Panc1 (cell line): ENCODE measurements at regions not wholly inside any gene's neighbourhood (a gene's known extent, or its start where the extent isn't known, plus 50 kb on each side); places are given as distances from the start of the nearest gene placed in this dataset.

Experiments
- ATAC-seq: fragments of 200-7000 bp; cut with Tn5 transposase; 2 replicates; pipeline ENCODE4 v1.9.1; 2020; ENCODE audit warnings: mild to moderate bottlenecking, moderate library complexity
- BruUV-seq: library from RNA; stranded (reverse); fragments of 400-500 nt; replicated peaks from 2 replicates; lab custom pipeline; 2021; lab: Mats Ljungman, UMichigan
- CTCF ChIA-PET: fragments of 300-600 bp; sonication (Branson Sonifier 250); formaldehyde crosslinking; loops from one replicate; lab custom pipeline; 2022; ENCODE audit warnings: antibody characterized with exemption; lab: Charles Lee
- POLR2A ChIA-PET: fragments of 300-600 bp; sonication (Branson Sonifier 250); formaldehyde crosslinking; loops from one replicate; lab custom pipeline; 2022; ENCODE audit warnings: antibody characterized with exemption; lab: Charles Lee
- DNase-seq: peaks from one replicate; pipeline ENCODE4 v3.0.0-alpha.2; 2010; ENCODE audit warnings: low read depth, low spot score
- H3K27ac ChIP-seq: 2 replicates; pipeline ENCODE4 v1.5.1; 2011; ENCODE audit warnings: mild to moderate bottlenecking, low read length, inconsistent platforms
- H3K27me3 ChIP-seq: fragments of 200-500 bp; sonication (Bioruptor generic); 2 replicates; pipeline ENCODE4 v1.6.0; 2014; ENCODE audit warnings: low read length, inconsistent platforms; ENCODE audit not compliant: control insufficient read depth, insufficient read depth
- H3K36me3 ChIP-seq: fragments of 200-500 bp; sonication (Bioruptor generic); 2 replicates; pipeline ENCODE4 v1.5.1; 2014; ENCODE audit warnings: inconsistent platforms, mild to moderate bottlenecking, low read length, moderate library complexity; ENCODE audit not compliant: control insufficient read depth, insufficient read depth
- H3K4me1 ChIP-seq: 2 replicates; pipeline ENCODE4 v1.5.1; 2011; ENCODE audit warnings: inconsistent platforms, mild to moderate bottlenecking, low read length, moderate library complexity; ENCODE audit not compliant: control insufficient read depth, insufficient read depth
- H3K4me3 ChIP-seq, 2 experiments: 2 replicates each; pipeline ENCODE4 v1.5.1; 2011 to 2012; ENCODE audit warnings: low read depth in 2 of 2, low read length in 2 of 2, mild to moderate bottlenecking in 2 of 2, inconsistent platforms in 1 of 2, moderate library complexity in 1 of 2
- H3K9me3 ChIP-seq: fragments of 200-500 bp; sonication (Bioruptor generic); 2 replicates; pipeline ENCODE4 v1.5.1; 2014; ENCODE audit warnings: low read depth, mild to moderate bottlenecking, inconsistent platforms, low read length, moderate library complexity; ENCODE audit not compliant: control insufficient read depth, insufficient read depth
- CTCF ChIP-seq: fragments of 450-650 bp; IDR thresholded peaks from 2 replicates; pipeline ENCODE4 v1.5.1; 2017; ENCODE audit warnings: mild to moderate bottlenecking
- POLR2AphosphoS5 ChIP-seq: IDR thresholded peaks from 2 replicates; pipeline ENCODE4 v1.6.1; 2012; ENCODE audit warnings: mild to moderate bottlenecking, low read depth, low read length, moderate library complexity
- REST ChIP-seq, 2 experiments: IDR thresholded peaks; 2 replicates each; pipeline ENCODE4 v1.6.1; 2011 to 2012; ENCODE audit warnings: low read depth in 2 of 2, control low read depth in 1 of 2, low read length in 1 of 2, mild to moderate bottlenecking in 1 of 2, moderate library complexity in 1 of 2; ENCODE audit not compliant: insufficient read depth in 1 of 2
- SIN3A ChIP-seq: IDR thresholded peaks from 2 replicates; pipeline ENCODE4 v1.6.1; 2012; ENCODE audit warnings: low read depth, mild to moderate bottlenecking, low read length, moderate library complexity, borderline replicate concordance; ENCODE audit not compliant: insufficient read depth
- TCF7L2 ChIP-seq: IDR thresholded peaks from 2 replicates; pipeline ENCODE4 v1.6.1; 2011; ENCODE audit warnings: mild to moderate bottlenecking, low read depth, low read length, inconsistent platforms
- in situ Hi-C: cut with HindIII; loops from 2 replicates; pipeline ENCODE4 v1.10.0; 2016; ENCODE audit warnings: low sequenced_read_pairs, low pct_unique_long_range_greater_than_20kb
- intact Hi-C: fragments of 100-400 bp; cut with micrococcal nuclease; formaldehyde crosslinking; loops from one replicate; pipeline ENCODE4 v1.10.0; 2022; ENCODE audit not compliant: unreplicated experiment

- ATAC-seq (peak; percentile 84), DNase-seq (peak; percentile 97)
- peaks cover 8% of the 10 kb centered on the region; the same call in 1 of the 2 replicates for H3K4me1 ChIP-seq
- no peaks in the 10 kb centered on the region for H3K27me3 ChIP-seq
- peak overlapping the region; percentile 63 to 86 for H3K4me3 ChIP-seq
- H3K9me3 ChIP-seq, result no peaks in the 10 kb centered on the region
- BruUV-seq, result TSS peak; percentile 100
- no peaks in the 10 kb centered on the region for H3K36me3 ChIP-seq
- H3K27ac ChIP-seq, result peak overlapping the region; percentile 63
- CTCF ChIA-PET, result no interaction called here
- POLR2A ChIA-PET, result interaction anchor here (0.6 to 0.7 kb wide), 2 partner anchors 28 to 135 kb away, joined by 3 to 5 read pairs; no protein-coding TSS in a partner anchor
- TF ChIP-seq REST (IDR thresholded peaks at IDR 0.05; ENCODE audit: insufficient read depth in 1 of 2, low read depth in 2 of 2, low read length in 1 of 2) (peak in 1 of 2 experiments; percentile 50; a peak in 2 of 4 replicates), SIN3A (0 out of 2 replicates have a peak, but pooled peaks have one; percentile 8), POLR2AphosphoS5 (peak; percentile 39; the same call in 1 of the 2 replicates), TCF7L2 (0 out of 2 replicates have a peak, but pooled peaks have one; percentile 32), CTCF (no peak)
- in situ Hi-C loops (no loop called here), intact Hi-C loops (loop anchor here (5.0 kb wide), 1 partner anchor 55 kb away; no protein-coding TSS in a partner anchor)
Observed at GRCh38 chr6:27672113-27672799, 199.4 kb upstream of the ZNF184 start.

- ATAC-seq (no peak), DNase-seq (peak; percentile 38)
- Histone ChIP-seq H3K4me3 (peak overlapping the region; percentile 63 to 86), H3K36me3 (no peaks in the 10 kb centered on the region), H3K27me3 (no peaks in the 10 kb centered on the region), H3K27ac (peak overlapping the region; percentile 17; the same call in 1 of the 2 replicates), H3K9me3 (no peaks in the 10 kb centered on the region), H3K4me1 (peaks cover 16% of the 10 kb centered on the region)
- intact Hi-C loops, result loop anchor here (5.0 kb wide), 1 partner anchor 52 kb away; no protein-coding TSS in a partner anchor
- no peak for TF ChIP-seq REST (IDR thresholded peaks at IDR 0.05; ENCODE audit: insufficient read depth in 1 of 2, low read depth in 2 of 2, low read length in 1 of 2)
- no peak for TF ChIP-seq CTCF
- no peak for TF ChIP-seq SIN3A
- TF ChIP-seq POLR2AphosphoS5, result no peak
- TF ChIP-seq TCF7L2, result no peak
- ChIA-PET CTCF (interaction anchor here (0.6 kb wide), 1 partner anchor 535 kb away, joined by 4 read pairs; no protein-coding TSS in a partner anchor), POLR2A (interaction anchor here (0.6 kb wide), 1 partner anchor 574 kb away, joined by 9 read pairs; no protein-coding TSS in a partner anchor)
- BruUV-seq, result no TSS peak
- in situ Hi-C loops, result no loop called here
Observed at GRCh38 chr6:27669624-27670301, 196.9 kb upstream of the ZNF184 start.
